HG02610 (cell line): ENCODE measurements at regions not wholly inside any gene's neighbourhood (a gene's known extent, or its start where the extent isn't known, plus 50 kb on each side); places are given as distances from the start of the nearest gene placed in this dataset.
A peak's percentile ranks its signal among the peaks of the same experiment; 100 is the strongest.

Experiments used
- ATAC-seq: cut with Tn5 transposase; IDR thresholded peaks from one replicate; pipeline ENCODE4 v1.9.1; 2021; ENCODE audit warnings: mild to moderate bottlenecking, moderate library complexity; ENCODE audit not compliant: unreplicated experiment

- no peak for ATAC-seq
Observed at GRCh38 chr10:110411047-110411410, 86.7 kb upstream of the DUSP5 start.

- peak; percentile 0 for ATAC-seq
Observed at GRCh38 chr10:110413049-110413783, 84.5 kb upstream of the DUSP5 start.

- peak; percentile 4 for ATAC-seq
Observed at GRCh38 chr10:110413903-110414547, 83.7 kb upstream of the DUSP5 start.

GRCh38 chr10:110414548-110415309, 83.0 kb upstream of the DUSP5 start:
- ATAC-seq, result peak; percentile 73

GRCh38 chr10:110415809-110416208, 81.9 kb upstream of the DUSP5 start:
- ATAC-seq, result no peak

- no peak for ATAC-seq
Observed at GRCh38 chr10:110416776-110417711, 80.7 kb upstream of the DUSP5 start.

- ATAC-seq, result no peak
Observed at GRCh38 chr10:110418218-110418617, 79.5 kb upstream of the DUSP5 start.

- ATAC-seq, result no peak
Observed at GRCh38 chr10:110419265-110419664, 78.4 kb upstream of the DUSP5 start.

- ATAC-seq, result no peak
Observed at GRCh38 chr10:110420401-110421193, 77.1 kb upstream of the DUSP5 start.

GRCh38 chr10:110421512-110422138, 76.1 kb upstream of the DUSP5 start:
- ATAC-seq, result no peak

- ATAC-seq, result no peak
Observed at GRCh38 chr10:110422548-110422947, 75.2 kb upstream of the DUSP5 start.

- no peak for ATAC-seq
Observed at GRCh38 chr10:110423650-110424049, 74.1 kb upstream of the DUSP5 start.

GRCh38 chr10:110425684-110426293, 71.9 kb upstream of the DUSP5 start:
- ATAC-seq, result peak; percentile 85

GRCh38 chr10:110426294-110427181, 71.2 kb upstream of the DUSP5 start:
- ATAC-seq, result peak; percentile 35

GRCh38 chr10:110429301-110429700, 68.4 kb upstream of the DUSP5 start:
- no peak for ATAC-seq

GRCh38 chr10:110430340-110431273, 67.1 kb upstream of the DUSP5 start:
- ATAC-seq, result no peak

- no peak for ATAC-seq
Observed at GRCh38 chr10:110431659-110432058, 66.0 kb upstream of the DUSP5 start.
